ENCODE measurements at regions not wholly inside any gene's neighbourhood (a gene's known extent, or its start where the extent isn't known, plus 50 kb on each side); places are given as distances from the start of the nearest gene placed in this dataset.

DNA sequence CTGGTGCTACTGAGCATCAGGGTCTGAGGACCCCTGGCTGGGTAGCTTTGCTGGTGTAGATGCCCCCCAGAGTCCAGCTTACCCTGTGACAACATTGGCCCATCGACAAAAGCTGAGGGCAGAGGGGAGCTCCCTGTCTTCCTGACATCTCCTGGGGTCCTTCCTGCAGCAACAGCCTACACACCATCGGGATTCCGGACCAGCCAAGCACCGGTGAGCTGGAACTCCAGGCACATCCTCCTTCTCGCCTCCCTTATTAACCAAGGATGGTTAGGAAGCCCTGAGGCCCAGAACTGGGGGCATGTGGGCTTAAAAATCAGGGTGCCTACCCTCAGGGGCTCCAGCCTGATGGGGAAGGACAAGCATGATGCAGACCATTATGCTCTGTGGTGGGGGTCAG is 658.0 kb downstream of the PTPRU start:
- TF ChIP-seq, protein P1, sequence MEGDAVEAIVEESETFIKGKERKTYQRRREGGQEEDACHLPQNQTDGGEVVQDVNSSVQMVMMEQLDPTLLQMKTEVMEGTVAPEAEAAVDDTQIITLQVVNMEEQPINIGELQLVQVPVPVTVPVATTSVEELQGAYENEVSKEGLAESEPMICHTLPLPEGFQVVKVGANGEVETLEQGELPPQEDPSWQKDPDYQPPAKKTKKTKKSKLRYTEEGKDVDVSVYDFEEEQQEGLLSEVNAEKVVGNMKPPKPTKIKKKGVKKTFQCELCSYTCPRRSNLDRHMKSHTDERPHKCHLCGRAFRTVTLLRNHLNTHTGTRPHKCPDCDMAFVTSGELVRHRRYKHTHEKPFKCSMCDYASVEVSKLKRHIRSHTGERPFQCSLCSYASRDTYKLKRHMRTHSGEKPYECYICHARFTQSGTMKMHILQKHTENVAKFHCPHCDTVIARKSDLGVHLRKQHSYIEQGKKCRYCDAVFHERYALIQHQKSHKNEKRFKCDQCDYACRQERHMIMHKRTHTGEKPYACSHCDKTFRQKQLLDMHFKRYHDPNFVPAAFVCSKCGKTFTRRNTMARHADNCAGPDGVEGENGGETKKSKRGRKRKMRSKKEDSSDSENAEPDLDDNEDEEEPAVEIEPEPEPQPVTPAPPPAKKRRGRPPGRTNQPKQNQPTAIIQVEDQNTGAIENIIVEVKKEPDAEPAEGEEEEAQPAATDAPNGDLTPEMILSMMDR (IDR thresholded peaks at IDR 0.05; ENCODE audit: low read depth, low read length) = no peak
- TF ChIP-seq POLR2A (IDR thresholded peaks at IDR 0.05; ENCODE audit: extremely low read depth, insufficient read length) = no peak

All from NB4 (cell line).